H54 (cell line): ENCODE measurements at regions not wholly inside any gene's neighbourhood (a gene's known extent, or its start where the extent isn't known, plus 50 kb on each side); places are given as distances from the start of the nearest gene placed in this dataset.

ENCODE experiments used
- DNase-seq: peaks from one replicate; pipeline ENCODE4 v3.0.0; 2011; ENCODE audit warnings: low spot score, mixed read lengths; ENCODE audit not compliant: insufficient read length
- FAIRE-seq: peaks from 3 replicates; lab custom pipeline; 2011; peaks lifted over from hg19 to GRCh38; lab: Jason Lieb, UNC
- POLR2A ChIP-seq: IDR thresholded peaks from 2 replicates; pipeline ENCODE4 v1.6.1; 2011; ENCODE audit warnings: low read depth, mild to moderate bottlenecking, low read length

DNA sequence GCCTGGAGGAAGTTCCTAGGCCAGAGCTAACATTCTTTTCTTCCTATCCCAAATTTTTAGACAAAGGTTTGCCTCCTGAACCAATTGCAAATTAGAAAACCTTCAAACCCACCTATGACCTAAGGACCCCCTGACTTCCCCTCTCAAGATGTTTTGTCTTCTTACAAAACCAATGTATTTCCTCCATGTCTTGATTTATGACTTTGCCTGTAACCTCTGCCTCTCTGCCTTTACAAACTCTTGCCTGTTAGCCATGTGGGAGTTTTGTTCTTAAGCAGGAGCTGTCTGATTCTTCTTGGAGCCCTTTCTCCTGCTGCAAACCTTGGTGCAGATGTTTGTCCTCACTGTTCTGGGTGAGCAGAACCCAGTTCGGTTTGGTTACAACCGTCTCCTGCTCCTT lies 222.3 kb upstream of the BOD1L1 start:
- no peak for TF ChIP-seq POLR2A
- FAIRE-seq (no peak), DNase-seq (no peak)

DNA sequence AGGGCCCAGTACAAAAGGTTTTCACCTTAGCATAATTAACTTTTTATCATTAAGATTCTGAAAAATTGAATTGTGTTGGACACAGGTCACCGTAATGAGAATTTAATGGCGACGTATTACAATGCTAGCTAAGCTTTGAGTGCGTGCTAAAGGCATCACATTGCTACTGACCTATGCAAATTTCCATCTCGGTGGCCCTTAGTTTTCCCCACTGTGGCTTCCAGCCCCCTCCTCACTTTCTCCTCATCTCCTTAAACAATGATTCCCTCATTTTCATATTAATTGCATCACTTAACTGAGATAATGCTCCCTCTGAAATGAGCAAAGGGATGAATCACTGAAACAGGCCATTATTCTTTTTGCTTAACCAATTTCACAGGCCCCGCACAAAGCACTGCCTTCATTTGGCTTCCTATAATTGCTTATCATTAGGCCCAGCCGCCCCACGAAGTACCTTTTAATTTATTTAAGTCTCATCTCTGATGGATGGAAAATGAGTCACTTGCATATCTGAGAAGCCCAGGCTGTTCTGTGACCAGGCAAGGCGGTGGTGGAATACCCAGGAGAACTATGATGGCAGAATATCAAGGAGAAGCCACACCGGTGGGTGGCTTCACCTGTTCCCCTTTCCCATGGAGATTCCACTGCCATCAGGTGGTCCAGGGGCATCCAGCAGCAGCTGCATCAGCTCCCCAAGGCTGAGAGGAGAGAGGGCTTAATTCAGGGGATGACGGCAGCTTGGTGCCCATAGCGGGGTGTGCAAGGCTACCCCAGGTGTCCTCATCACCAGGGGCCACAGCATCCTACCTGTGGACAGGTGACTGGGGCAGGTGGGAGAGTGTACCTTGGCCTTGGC lies 223.8 kb upstream of the BOD1L1 start:
- no peak for TF ChIP-seq POLR2A
- FAIRE-seq (no peak), DNase-seq (no peak)

DNA sequence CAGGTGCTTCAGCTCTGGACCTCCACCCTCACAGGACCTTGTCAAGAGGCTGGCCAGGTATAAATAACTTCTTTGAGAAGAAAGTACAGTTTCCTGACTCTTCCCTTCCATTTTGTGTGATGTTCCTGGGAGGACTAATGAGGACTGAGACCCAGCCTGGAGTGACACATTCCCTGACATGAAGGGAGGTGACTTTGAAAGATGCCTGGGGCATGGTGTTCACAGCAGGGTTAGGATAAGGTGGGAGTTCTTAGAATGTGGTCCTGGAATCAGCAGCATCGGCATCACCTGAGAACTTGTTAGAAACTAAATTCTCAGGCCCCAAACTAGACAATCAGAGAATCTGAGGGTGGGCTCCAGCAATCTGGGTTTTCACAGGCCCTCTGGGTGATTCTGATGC lies 224.9 kb upstream of the BOD1L1 start:
- FAIRE-seq (no peak), DNase-seq (no peak)
- TF ChIP-seq POLR2A = no peak

DNA sequence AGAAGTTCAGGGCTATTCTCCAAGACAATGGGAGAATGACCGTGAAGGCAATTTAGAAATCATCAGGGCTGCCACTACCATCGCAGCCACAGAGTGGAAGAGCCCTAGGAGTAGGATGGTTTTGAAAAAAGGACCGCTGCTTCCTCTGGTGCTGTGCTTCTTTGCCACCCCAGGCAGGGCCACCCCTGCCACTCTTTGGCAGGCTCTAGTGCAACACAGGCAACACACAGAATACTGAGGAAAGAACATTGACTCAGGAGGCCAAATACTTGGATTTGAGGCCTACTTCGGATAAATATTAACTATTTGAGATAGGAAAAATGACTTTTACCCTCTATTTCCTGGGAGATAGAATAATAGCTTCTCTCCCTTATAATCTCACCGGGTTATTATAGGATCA lies 228.9 kb upstream of the BOD1L1 start:
- FAIRE-seq = no peak
- no peak for TF ChIP-seq POLR2A

DNA sequence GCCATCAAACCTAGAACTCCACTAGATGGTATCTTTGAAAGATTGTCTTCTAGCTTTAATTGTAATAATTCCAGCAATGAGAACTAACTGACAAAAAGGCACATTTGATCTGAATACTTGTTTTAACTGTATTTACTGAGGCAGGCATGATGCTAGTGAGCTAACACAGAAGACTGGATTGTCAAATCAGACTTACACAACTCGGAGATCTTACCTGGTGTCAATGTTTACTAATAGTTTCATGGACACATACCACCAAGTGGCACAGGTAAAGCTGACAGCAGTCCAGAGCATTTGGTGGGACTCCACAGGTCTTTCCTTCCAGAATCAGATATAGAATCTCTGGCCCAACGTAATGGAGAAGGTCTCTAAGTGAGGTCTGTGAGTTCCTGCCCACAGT lies 229.9 kb upstream of the BOD1L1 start:
- TF ChIP-seq POLR2A = no peak
- DNase-seq (no peak), FAIRE-seq (no peak)

More for the DNA sequence above, 228.9 kb upstream of the BOD1L1 start:
- no peak for DNase-seq

DNA sequence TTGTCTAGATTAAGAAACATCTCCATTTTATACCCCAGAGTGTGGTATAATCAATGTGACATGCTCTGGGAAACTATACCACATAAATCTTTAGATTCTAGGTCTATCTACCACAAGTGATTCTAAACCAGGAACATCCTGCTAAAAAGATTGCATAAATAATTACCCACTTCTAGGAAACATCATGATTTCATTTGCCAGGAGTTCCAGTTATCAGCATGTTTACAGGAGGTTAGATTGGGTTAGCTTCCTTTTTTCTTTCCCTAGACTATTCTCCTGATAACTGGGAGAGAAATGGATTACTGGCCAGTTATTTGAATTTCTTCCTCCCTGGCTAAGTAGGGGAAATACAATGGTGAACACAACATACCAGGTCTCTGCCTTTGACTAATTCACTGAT lies 230.3 kb upstream of the BOD1L1 start:
- DNase-seq (no peak), FAIRE-seq (no peak)
- no peak for TF ChIP-seq POLR2A

DNA sequence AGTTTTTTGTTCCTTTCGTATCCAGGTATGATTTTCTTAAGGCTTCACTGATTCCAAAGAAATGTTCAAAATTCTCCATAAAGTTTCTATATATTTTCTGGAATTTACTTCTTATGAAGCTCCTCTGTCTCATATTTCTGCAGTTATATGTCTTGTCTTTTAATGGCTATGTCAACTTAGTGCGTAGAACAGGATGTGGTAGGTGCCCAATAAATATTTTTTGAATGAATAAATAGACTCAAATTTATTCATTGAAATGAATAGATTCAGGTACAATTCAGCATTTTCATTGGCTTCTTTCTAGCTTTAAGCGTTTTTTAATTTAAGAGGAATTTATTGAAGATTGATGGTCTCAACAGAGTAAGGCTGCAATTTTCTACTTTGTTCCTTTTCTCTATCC lies 231.9 kb upstream of the BOD1L1 start:
- FAIRE-seq = no peak

DNA sequence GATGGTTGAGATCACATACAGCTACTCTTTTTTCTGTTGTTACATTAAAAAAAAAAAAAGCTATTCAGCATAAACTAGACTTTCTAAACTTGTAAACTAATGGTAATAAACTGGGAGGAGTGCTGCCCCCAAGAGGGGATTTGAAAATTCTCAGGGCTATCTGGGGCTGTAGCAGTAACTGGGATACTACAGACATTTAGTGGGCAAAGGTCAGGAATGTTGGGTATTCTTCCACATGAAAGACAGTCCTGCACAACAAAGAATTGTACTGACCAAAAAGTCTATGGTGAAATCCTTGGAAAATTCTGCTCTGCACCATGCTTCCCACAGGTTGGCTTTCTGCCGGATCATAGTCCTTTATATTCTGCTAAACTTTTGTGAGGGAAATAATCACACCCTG lies 232.6 kb upstream of the BOD1L1 start:
- FAIRE-seq (no peak), DNase-seq (no peak)
- TF ChIP-seq POLR2A = no peak

More for the DNA sequence above, 231.9 kb upstream of the BOD1L1 start:
- no peak for TF ChIP-seq POLR2A
- no peak for DNase-seq

DNA sequence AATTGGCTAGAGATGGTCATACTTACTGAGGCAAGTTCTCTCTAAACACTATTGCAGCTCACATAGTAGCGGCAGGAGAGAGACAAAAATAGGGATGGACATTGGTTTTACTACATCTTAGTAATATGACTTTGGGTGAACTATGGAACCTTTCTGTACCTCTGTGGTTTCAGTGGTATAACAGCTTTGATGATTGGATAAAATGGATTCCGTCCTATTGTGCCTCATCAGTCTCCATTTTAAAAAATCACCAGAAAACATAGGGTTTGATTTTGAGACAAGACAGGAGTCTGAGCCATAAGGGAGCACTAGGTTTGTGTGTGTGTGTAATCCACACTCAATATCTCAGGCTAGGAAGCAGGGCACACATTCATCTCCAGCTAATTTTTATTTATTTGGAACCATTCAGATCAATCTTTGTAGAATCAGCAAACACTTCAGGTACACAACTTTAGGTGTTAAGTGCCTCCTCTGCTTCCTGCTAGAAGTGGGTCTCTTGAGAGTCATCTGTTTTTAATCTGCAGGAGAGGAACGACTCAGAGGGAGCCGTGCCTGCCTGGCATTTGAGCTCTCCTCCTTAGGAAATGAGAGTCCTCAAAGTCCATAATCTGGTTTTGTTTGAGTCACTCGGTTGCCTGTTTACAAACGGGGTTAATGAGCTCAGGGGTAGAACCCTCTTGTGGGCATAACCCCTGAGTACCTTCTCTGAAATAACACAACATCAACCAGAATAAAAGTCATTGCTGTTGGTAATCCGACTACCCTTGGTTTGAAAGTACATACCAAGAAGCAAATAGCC lies 238.5 kb upstream of the BOD1L1 start:
- DNase-seq (no peak), FAIRE-seq (no peak)
- TF ChIP-seq POLR2A = no peak

DNA sequence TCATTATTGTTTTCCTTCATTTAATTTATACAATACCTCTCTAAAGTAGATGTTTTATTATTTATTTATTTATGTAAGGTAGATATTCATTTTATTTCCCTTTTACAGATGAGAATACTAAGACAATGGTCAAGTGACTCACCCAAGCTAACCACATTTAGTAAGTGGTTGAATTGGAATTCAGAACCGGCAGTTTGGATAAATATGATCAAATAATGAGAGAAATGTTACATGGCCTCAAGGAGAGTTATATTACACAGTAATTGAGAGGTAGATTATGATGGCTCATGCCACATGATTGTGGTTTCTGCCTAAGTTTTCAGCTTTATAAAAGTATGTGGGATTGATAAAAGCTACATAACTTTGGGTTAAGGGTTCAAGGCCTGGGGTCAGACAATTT lies 239.4 kb upstream of the BOD1L1 start:
- DNase-seq (no peak), FAIRE-seq (no peak)
- TF ChIP-seq POLR2A = no peak

DNA sequence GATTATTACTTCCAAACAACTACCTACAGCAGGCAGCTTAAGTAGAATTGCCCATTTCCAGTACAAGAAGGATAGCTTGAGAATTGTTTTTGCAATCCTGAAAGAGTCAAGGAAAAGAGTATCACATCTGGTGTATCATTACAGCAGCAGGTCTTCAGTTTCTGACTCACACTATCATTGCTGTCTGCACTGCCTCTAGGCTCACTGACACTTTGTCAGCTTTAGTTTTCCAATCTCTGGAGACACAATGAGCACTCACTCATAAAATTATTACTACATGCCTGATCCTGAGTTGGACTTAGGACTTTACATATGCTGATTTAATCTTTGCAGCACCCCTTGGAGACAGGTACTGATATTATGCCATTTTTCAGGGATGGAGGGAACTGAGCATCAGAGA lies 244.6 kb upstream of the BOD1L1 start:
- DNase-seq = no peak
- no peak for TF ChIP-seq POLR2A
- FAIRE-seq = no peak

DNA sequence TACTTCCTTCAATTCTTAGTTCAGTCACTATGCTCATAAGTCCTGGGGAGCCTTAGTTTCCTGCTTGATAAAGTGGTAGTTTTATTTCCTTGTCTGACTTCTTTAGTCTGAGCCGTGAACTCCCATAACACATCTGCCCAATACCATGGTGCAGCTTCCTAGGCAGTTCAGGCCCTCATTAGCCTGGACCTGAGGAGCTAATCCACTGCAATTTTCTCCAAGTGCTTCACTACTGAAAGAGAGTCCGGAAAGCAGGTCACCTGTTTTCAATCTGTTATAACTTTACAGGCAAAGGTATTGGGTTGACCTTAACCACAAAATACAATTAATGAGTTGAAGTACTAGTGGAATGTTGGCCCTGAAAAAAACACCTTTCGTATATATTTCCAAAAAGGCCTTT lies 245.4 kb upstream of the BOD1L1 start:
- FAIRE-seq (no peak), DNase-seq (no peak)
- no peak for TF ChIP-seq POLR2A

DNA sequence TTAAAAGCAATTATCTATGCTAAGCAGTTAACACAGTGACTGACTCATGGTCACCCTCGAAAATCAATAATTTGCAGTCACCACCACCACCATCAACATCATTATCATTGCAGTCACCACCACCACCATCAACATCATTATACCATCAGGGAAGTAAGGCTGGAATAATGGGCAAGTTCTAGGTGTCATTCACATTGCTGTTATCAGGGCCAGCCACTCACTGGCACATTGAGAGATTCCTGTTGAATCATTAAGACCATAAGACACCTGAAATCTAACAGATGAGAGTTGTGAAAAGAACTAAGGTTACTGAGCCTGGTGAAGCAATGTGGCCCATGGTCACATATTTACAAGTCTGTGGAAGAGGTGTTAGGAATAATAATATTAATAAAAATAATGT lies 247.7 kb upstream of the BOD1L1 start:
- DNase-seq (no peak), FAIRE-seq (no peak)
- TF ChIP-seq POLR2A = no peak

DNA sequence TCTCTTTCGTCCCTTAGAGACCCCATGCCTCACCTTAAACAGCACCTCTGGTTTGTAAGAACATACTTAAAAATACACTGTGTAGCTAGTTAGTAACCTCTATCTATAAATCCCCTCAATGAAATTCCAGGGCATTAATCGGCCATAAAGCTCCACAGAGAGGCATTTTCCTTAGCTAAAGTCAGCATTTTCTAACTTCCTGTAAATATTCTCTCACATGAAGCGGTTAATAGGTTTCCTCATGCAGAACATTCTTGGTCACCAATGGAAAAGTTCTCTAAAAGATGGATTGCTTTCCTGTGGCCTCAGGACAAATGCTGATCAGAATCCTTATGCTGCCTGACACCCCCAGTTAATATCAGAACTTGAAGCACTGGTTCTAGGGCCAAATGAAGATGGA lies 248.6 kb upstream of the BOD1L1 start:
- FAIRE-seq = no peak
- TF ChIP-seq POLR2A = no peak
- no peak for DNase-seq
